Adrenal gland (tissue), 9 donors: ENCODE measurements at regions not wholly inside any gene's neighbourhood (a gene's known extent, or its start where the extent isn't known, plus 50 kb on each side); places are given as distances from the start of the nearest gene placed in this dataset.

ENCODE experiments used
- DNase-seq, 7 donors: peaks; one replicate each; pipeline ENCODE4 v3.0.0-alpha.2; 2019 to 2020
- H3K27ac ChIP-seq, 5 donors: fragments of 200-600 bp; sonication (generic) in 4 of 5; 1 replicate in 3 of 5; 2 replicates in 2 of 5; pipeline versions ENCODE4 v1.5.1 to v1.8.0; 2016 to 2020; ENCODE audit warnings: mild to moderate bottlenecking in 1 of 5
- H3K27me3 ChIP-seq: fragments of 200-600 bp; 2 replicates; pipeline ENCODE4 v1.8.0; 2021
- H3K36me3 ChIP-seq, 2 donors: fragments of 200-600 bp; replicated peaks in 1 of 2; 1 replicate in 1 of 2; 2 replicates in 1 of 2; pipeline versions ENCODE4 v1.5.1 to v1.8.0; 2018 to 2022
- H3K4me1 ChIP-seq, 2 donors: fragments of 200-600 bp; replicated peaks in 1 of 2; 1 replicate in 1 of 2; 2 replicates in 1 of 2; pipeline versions ENCODE4 v1.5.1 to v1.8.0; 2018 to 2021
- H3K4me3 ChIP-seq, 4 donors: fragments of 200-600 bp; sonication (generic) in 3 of 4; one replicate each; pipeline ENCODE4 v1.5.1; 2016 to 2018
- H3K9me3 ChIP-seq, 3 donors: fragments of 200-600 bp; sonication (generic) in 1 of 3; replicated peaks in 1 of 3; 1 replicate in 2 of 3; 2 replicates in 1 of 3; pipeline versions ENCODE4 v1.5.1 to v1.8.0; 2016 to 2021
- POLR2A ChIP-seq, 2 donors: fragments of 450-650 bp; IDR thresholded peaks; one replicate each; pipeline ENCODE4 v1.6.1; 2017; ENCODE audit warnings: antibody characterized with exemption in 2 of 2, mild to moderate bottlenecking in 2 of 2, moderate library complexity in 1 of 2
- WGBS, 4 donors: extraction: QIAGEN DNeasy Blood & Tissue Kit in 2 of 4; methylation state at CpG; one replicate each; pipeline versions ENCODE4 v1.1.5 to v1.1.7; 2013 to 2017; 5-methylcytosine and 5-hydroxymethylcytosine counted together
- intact Hi-C, 2 donors: fragments of 100-400 bp; cut with DNase I; formaldehyde crosslinking; loops; one replicate each; pipeline versions ENCODE4 v1.14.1 to v1.15.0; 2022 to 2023
- TF ChIP-seq, protein P1 (sequence below), 6 experiments: fragments of 450-650 bp in 4 of 6; fragments of 200-600 bp in 2 of 6; sonication (generic) in 1 of 6; IDR thresholded peaks; 1 replicate in 5 of 6; 2 replicates in 1 of 6; pipeline versions ENCODE4 v1.5.1 to v1.8.0; 2016 to 2021; ENCODE audit warnings: antibody characterized with exemption in 6 of 6, mild to moderate bottlenecking in 2 of 6, moderate library complexity in 1 of 6
- donor health status: healthy with polysubstance abuse.
- donor health status: Bipolar disorder and iron deficiency.
- donor health status: DM: yes; HTN: yes; CAD: no.
- donor health status: DM: no; HTN: no; CAD: no.
- donor health status: DM: no; HTN: no; CAD: no.

DNA sequence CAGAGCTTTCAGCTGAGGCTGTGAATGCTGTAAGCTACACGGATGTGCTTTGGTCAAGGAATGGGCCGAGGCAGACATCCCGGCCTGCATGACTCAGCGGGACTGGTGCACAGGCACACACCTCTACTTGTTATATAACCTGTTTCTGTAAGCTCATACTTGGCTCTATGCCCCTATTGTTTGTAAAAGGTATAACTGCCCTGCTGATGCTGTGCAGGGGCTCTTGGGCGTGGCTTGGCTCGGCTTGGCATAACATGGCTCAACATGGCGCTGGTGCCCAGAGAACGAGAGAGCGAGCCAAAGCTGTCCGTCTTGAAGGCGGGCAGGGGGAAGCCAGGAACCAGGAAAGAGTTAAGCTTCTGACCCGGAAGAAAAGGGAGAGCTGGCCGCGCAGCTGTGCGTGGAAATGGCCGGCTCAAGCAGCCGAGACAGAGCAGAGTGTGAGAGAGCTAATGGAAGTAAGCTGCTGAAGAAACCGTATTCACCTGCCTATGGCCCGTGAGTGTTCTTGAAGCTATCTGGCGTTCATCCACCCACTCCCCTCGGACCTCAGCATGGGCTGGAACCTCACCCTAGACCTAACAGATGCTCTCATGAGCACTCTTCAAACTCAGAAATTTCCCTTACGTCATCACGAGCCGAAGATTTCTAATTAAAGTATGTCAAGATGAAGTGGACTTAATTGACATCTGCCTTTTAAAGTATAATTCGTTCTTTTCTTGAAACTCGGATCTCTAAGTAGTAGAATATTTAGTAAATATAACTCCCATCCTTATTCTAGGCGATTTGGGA, 286.3 kb upstream of the AGA start:
- no peak overlapping the region for H3K4me3 ChIP-seq
- no peak for TF ChIP-seq POLR2A (IDR thresholded peaks at IDR 0.05)
- TF ChIP-seq, protein P1, sequence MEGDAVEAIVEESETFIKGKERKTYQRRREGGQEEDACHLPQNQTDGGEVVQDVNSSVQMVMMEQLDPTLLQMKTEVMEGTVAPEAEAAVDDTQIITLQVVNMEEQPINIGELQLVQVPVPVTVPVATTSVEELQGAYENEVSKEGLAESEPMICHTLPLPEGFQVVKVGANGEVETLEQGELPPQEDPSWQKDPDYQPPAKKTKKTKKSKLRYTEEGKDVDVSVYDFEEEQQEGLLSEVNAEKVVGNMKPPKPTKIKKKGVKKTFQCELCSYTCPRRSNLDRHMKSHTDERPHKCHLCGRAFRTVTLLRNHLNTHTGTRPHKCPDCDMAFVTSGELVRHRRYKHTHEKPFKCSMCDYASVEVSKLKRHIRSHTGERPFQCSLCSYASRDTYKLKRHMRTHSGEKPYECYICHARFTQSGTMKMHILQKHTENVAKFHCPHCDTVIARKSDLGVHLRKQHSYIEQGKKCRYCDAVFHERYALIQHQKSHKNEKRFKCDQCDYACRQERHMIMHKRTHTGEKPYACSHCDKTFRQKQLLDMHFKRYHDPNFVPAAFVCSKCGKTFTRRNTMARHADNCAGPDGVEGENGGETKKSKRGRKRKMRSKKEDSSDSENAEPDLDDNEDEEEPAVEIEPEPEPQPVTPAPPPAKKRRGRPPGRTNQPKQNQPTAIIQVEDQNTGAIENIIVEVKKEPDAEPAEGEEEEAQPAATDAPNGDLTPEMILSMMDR (IDR thresholded peaks at IDR 0.05): no peak
- no peaks in the 10 kb centered on the region for H3K36me3 ChIP-seq
- no peaks in the 10 kb centered on the region for H3K4me1 ChIP-seq
- WGBS, 4 donors: 68 to 75% (median 69%) methylated on average over 26 to 27 of the region's 27 CpGs
- no peaks in the 10 kb centered on the region for H3K9me3 ChIP-seq
- H3K27ac ChIP-seq: no peak overlapping the region
- no peak for DNase-seq
- no peaks in the 10 kb centered on the region for H3K27me3 ChIP-seq
- intact Hi-C loops: no loop called here

DNA sequence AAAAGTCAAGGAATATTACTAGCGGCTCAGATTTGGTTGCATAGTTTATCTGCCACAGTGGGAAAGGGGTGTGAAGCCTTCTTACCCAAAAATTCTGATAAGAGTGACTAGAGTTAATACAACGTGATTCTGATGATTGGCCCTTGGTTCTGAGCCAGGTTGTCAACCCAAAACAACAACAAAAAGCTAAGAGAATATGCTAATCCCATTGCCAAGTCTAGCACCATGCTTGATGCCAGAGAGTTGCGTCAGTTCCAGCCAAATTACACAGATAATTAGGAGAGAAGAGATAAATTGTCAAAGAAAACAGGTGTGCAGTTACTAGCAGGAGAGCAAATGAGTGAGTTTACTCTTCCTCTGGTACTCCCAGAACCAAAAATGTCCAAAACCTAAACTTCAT, 287.4 kb upstream of the AGA start:
- Histone ChIP-seq H3K4me1 (no peaks in the 10 kb centered on the region), H3K27me3 (no peaks in the 10 kb centered on the region), H3K9me3 (no peaks in the 10 kb centered on the region), H3K27ac (no peak overlapping the region), H3K4me3 (no peak overlapping the region), H3K36me3 (no peaks in the 10 kb centered on the region)
- no peak for TF ChIP-seq POLR2A (IDR thresholded peaks at IDR 0.05)
- TF ChIP-seq, protein P1 (IDR thresholded peaks at IDR 0.05): no peak
- intact Hi-C loops: no loop called here
- WGBS, 4 donors: 51 to 62% (median 54%) methylated on average over 3 of the region's 3 CpGs
- no peak for DNase-seq

DNA sequence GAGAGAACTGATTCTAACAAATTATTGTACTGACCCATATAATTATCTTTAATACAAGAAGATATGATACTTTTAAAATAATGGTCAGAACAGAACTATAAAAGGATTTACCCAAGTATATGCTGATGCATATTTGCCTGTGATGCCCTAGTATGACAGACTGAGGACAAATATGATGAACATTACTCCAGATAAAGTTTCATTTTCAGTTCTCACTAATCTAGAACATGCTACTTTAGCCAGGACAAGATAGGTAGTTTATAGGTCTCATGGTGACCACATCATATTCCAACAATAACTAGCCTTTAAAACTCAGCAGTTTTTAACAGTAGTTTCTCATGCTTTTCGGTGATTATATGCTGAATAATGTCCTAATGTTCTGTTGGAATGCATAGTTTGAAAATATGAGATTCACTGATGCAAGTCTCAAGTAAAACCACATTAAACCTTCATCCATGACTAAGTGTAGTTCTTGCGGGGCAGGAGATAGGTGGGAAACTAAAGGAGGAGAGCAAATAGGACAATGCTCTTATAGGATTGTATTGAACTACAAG, 295.2 kb upstream of the AGA start:
- TF ChIP-seq, protein P1 (IDR thresholded peaks at IDR 0.05): no peak
- no peak for TF ChIP-seq POLR2A (IDR thresholded peaks at IDR 0.05)
- H3K9me3 ChIP-seq: no peaks in the 10 kb centered on the region
- DNase-seq: no peak
- H3K4me1 ChIP-seq: no peaks in the 10 kb centered on the region
- intact Hi-C loops: no loop called here
- WGBS, 4 donors: 85 to 92% (median 89%) methylated on average over 2 of the region's 2 CpGs
- H3K4me3 ChIP-seq: no peak overlapping the region
- no peaks in the 10 kb centered on the region for H3K27me3 ChIP-seq
- H3K36me3 ChIP-seq: no peaks in the 10 kb centered on the region
- H3K27ac ChIP-seq: no peak overlapping the region

DNA sequence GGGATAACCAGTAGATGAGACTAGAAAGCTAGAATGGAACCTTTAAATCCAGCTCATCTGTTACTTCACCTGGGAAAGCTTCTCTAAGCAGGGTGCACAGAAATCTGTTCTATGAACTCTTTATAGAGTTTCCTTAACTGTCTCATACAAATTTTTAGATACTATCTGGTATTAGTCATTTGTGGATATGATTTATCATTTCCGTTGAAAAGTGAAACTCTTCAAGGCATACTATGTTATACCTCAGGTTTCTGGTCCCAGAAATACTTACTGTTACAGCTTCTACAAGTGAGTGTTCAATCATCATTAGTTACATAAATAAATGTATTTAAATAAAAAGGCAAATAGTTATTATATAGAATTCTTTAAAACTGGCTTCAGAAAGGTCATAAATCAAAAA, 298.3 kb upstream of the AGA start:
- Histone ChIP-seq H3K27ac (no peak overlapping the region), H3K9me3 (no peaks in the 10 kb centered on the region), H3K4me3 (no peak overlapping the region), H3K27me3 (no peaks in the 10 kb centered on the region), H3K4me1 (no peaks in the 10 kb centered on the region), H3K36me3 (no peaks in the 10 kb centered on the region)
- intact Hi-C loops: no loop called here
- 54 to 77% (median 62%) methylated on average over 1 of the region's 1 CpG for WGBS, 4 donors
- TF ChIP-seq, protein P1 (IDR thresholded peaks at IDR 0.05): no peak
- no peak for TF ChIP-seq POLR2A (IDR thresholded peaks at IDR 0.05)
- no peak for DNase-seq
